Upper lobe of left lung (tissue), 4 donors: ENCODE measurements at regions not wholly inside any gene's neighbourhood (a gene's known extent, or its start where the extent isn't known, plus 50 kb on each side); places are given as distances from the start of the nearest gene placed in this dataset.

Experiments
- CTCF ChIP-seq, 6 experiments: fragments of 450-650 bp in 4 of 6; fragments of 200-600 bp in 2 of 6; sonication (generic) in 2 of 6; IDR thresholded peaks; one replicate each; pipeline ENCODE4 v1.5.1; 2016 to 2019; ENCODE audit warnings: antibody characterized with exemption in 6 of 6
- POLR2A ChIP-seq, 4 donors: fragments of 450-650 bp; IDR thresholded peaks; one replicate each; pipeline ENCODE4 v1.5.1; 2016 to 2017; ENCODE audit warnings: antibody characterized with exemption in 4 of 4, mild to moderate bottlenecking in 2 of 4
- POLR2AphosphoS5 ChIP-seq, 2 donors: sonication (generic); formaldehyde crosslinking; IDR thresholded peaks; one replicate each; pipeline ENCODE4 v1.5.1; 2017; ENCODE audit warnings: antibody characterized with exemption in 2 of 2

GRCh38 chr12:126436041-126436440, 1370.8 kb downstream of the AACS start:
- TF ChIP-seq CTCF (IDR thresholded peaks at IDR 0.05), result no peak
- no peak for TF ChIP-seq POLR2A (IDR thresholded peaks at IDR 0.05)
- no peak for TF ChIP-seq POLR2AphosphoS5 (IDR thresholded peaks at IDR 0.05)
